ENCODE measurements at regions not wholly inside any gene's neighbourhood (a gene's known extent, or its start where the extent isn't known, plus 50 kb on each side); places are given as distances from the start of the nearest gene placed in this dataset.

DNA sequence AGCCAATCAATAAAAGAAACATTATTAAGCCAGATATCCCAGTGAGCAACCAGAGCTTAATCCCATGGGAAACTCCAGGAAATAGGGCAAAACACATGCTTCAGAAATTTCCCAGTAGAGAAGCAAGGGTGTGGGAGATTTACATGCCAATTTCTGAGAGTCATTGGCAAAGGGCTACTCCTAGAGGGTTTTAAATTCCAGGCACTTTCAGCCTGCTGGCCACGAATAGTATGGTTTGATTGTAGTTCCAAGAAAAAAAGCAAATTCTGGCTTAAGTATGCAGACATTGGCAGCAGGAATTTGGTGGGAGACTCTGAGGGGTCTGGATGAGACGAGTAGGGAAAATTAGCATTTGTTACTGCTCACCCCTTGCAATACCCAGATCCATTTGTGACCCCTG is 402.1 kb upstream of the SUCLG2 start:
- Histone ChIP-seq H3K4me1 (ENCODE audit: control insufficient read depth, low read length) (peaks cover 6% of the 10 kb centered on the region), H3K9me2 (replicated peaks; ENCODE audit: control insufficient read depth, low read length) (no peaks in the 10 kb centered on the region), H3K4me2 (ENCODE audit: low read length) (no peak overlapping the region), H3K36me3 (ENCODE audit: control insufficient read depth, low read length) (no peaks in the 10 kb centered on the region), H3K27ac (ENCODE audit: low read depth, low read length) (no peak overlapping the region), H3K79me2 (ENCODE audit: control insufficient read depth, low read length) (no peaks in the 10 kb centered on the region), H3K27me3 (ENCODE audit: control insufficient read depth, low read length) (no peaks in the 10 kb centered on the region), H3F3A (ENCODE audit: control insufficient read depth, insufficient read depth) (no peaks in the 10 kb centered on the region), H3K9me3 (ENCODE audit: control insufficient read depth, insufficient read depth, low read length) (no peaks in the 10 kb centered on the region), H3K4me3 (ENCODE audit: low read length) (no peak overlapping the region), H4K20me1 (ENCODE audit: control insufficient read depth, insufficient read depth, low read depth, low read length) (no peaks in the 10 kb centered on the region)
- TF ChIP-seq EZH2phosphoT487 (IDR thresholded peaks at IDR 0.05; ENCODE audit: borderline replicate concordance, low read length), result no peak
- TF ChIP-seq, protein P1, sequence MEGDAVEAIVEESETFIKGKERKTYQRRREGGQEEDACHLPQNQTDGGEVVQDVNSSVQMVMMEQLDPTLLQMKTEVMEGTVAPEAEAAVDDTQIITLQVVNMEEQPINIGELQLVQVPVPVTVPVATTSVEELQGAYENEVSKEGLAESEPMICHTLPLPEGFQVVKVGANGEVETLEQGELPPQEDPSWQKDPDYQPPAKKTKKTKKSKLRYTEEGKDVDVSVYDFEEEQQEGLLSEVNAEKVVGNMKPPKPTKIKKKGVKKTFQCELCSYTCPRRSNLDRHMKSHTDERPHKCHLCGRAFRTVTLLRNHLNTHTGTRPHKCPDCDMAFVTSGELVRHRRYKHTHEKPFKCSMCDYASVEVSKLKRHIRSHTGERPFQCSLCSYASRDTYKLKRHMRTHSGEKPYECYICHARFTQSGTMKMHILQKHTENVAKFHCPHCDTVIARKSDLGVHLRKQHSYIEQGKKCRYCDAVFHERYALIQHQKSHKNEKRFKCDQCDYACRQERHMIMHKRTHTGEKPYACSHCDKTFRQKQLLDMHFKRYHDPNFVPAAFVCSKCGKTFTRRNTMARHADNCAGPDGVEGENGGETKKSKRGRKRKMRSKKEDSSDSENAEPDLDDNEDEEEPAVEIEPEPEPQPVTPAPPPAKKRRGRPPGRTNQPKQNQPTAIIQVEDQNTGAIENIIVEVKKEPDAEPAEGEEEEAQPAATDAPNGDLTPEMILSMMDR (IDR thresholded peaks at IDR 0.05; ENCODE audit: low read depth, low read length, poor library complexity, severe bottlenecking), result no peak

DNA sequence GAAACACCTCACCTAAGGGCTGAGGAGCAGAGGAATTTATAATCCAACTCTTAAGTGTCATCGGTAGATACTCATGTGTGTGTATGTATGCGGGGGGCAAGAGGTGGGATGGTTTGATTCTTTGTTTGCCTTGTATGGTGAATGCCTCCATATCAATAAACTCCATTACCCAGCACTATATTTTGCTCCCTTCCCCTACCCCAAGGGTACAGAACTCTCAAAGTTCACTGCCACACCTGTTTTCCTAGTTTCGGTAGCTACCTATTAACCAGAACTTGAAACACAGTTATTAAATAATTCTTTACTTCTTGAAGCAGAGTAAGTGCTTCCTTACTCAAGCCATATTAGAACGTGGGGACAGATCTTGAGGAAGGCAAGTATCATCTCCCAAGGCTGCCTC is 400.8 kb upstream of the SUCLG2 start:
- Histone ChIP-seq H3K9me3 (ENCODE audit: control insufficient read depth, insufficient read depth, low read length) (no peaks in the 10 kb centered on the region), H3K9me2 (replicated peaks; ENCODE audit: control insufficient read depth, low read length) (no peaks in the 10 kb centered on the region), H3K27ac (ENCODE audit: low read depth, low read length) (no peak overlapping the region), H3K4me3 (ENCODE audit: low read length) (no peak overlapping the region), H3K36me3 (ENCODE audit: control insufficient read depth, low read length) (no peaks in the 10 kb centered on the region), H4K20me1 (ENCODE audit: control insufficient read depth, insufficient read depth, low read depth, low read length) (no peaks in the 10 kb centered on the region), H3K79me2 (ENCODE audit: control insufficient read depth, low read length) (no peaks in the 10 kb centered on the region), H3K4me1 (ENCODE audit: control insufficient read depth, low read length) (peaks cover 6% of the 10 kb centered on the region), H3K4me2 (ENCODE audit: low read length) (no peak overlapping the region), H3F3A (ENCODE audit: control insufficient read depth, insufficient read depth) (no peaks in the 10 kb centered on the region), H3K27me3 (ENCODE audit: control insufficient read depth, low read length) (no peaks in the 10 kb centered on the region)
- TF ChIP-seq, protein P1 (IDR thresholded peaks at IDR 0.05; ENCODE audit: low read depth, low read length, poor library complexity, severe bottlenecking), result no peak
- TF ChIP-seq EZH2phosphoT487 (IDR thresholded peaks at IDR 0.05; ENCODE audit: borderline replicate concordance, low read length), result no peak

DNA sequence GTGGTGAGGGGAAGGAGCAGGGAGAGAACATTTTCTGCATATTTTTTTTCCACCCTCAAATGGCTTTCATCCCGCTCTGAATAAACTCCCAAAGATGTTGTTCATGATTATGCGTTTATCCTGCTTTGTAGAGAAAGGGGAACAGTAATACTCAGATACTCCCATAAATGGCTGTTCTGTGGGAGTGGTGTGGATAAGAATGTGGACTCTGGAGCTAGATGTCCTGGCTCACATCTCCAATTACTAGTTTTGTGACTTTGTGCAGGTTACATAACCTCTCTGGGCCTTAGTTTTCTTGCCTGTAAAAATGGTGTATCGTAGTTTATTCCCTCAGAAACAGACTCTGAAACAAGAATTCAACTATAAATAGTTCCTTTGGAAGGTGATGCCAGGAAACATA is 395.4 kb upstream of the SUCLG2 start:
- Histone ChIP-seq H3K9me3 (ENCODE audit: control insufficient read depth, insufficient read depth, low read length) (no peaks in the 10 kb centered on the region), H3K36me3 (ENCODE audit: control insufficient read depth, low read length) (no peaks in the 10 kb centered on the region), H3K4me2 (ENCODE audit: low read length) (no peak overlapping the region), H3K27ac (ENCODE audit: low read depth, low read length) (no peak overlapping the region), H3K9me2 (replicated peaks; ENCODE audit: control insufficient read depth, low read length) (no peaks in the 10 kb centered on the region), H3K27me3 (ENCODE audit: control insufficient read depth, low read length) (no peaks in the 10 kb centered on the region), H3K79me2 (ENCODE audit: control insufficient read depth, low read length) (no peaks in the 10 kb centered on the region), H3F3A (ENCODE audit: control insufficient read depth, insufficient read depth) (no peaks in the 10 kb centered on the region), H3K4me3 (ENCODE audit: low read length) (no peak overlapping the region), H4K20me1 (ENCODE audit: control insufficient read depth, insufficient read depth, low read depth, low read length) (no peaks in the 10 kb centered on the region), H3K4me1 (ENCODE audit: control insufficient read depth, low read length) (no peaks in the 10 kb centered on the region)
- TF ChIP-seq EZH2phosphoT487 (IDR thresholded peaks at IDR 0.05; ENCODE audit: borderline replicate concordance, low read length), result no peak
- TF ChIP-seq, protein P1 (IDR thresholded peaks at IDR 0.05; ENCODE audit: low read depth, low read length, poor library complexity, severe bottlenecking), result no peak

DNA sequence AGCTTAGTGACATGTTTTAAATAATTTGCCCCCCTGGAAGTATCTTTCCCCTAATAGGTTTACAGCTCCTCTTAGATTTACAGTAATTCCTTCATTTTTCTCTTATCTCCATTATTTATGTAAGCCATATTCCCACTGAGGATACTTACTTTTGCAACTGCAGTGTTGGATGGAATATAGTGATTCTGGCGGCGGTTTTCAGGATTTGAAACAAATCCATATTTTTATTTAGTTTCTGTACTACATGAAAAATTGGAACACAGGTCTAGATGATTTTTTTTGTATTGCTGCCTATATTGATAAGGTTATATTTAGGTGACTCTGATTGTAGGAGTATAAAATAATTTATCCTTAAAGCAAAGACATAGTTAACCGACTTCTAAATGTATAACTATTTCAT is 391.6 kb upstream of the SUCLG2 start:
- H3K9me3 ChIP-seq (ENCODE audit: control insufficient read depth, insufficient read depth, low read length), result no peaks in the 10 kb centered on the region
- H3K27me3 ChIP-seq (ENCODE audit: control insufficient read depth, low read length), result no peaks in the 10 kb centered on the region
- H3K4me1 ChIP-seq (ENCODE audit: control insufficient read depth, low read length), result no peaks in the 10 kb centered on the region
- no peaks in the 10 kb centered on the region for H3K36me3 ChIP-seq (ENCODE audit: control insufficient read depth, low read length)
- no peaks in the 10 kb centered on the region for H4K20me1 ChIP-seq (ENCODE audit: control insufficient read depth, insufficient read depth, low read depth, low read length)
- H3K79me2 ChIP-seq (ENCODE audit: control insufficient read depth, low read length), result no peaks in the 10 kb centered on the region
- TF ChIP-seq, protein P1 (IDR thresholded peaks at IDR 0.05; ENCODE audit: low read depth, low read length, poor library complexity, severe bottlenecking), result no peak
- TF ChIP-seq EZH2phosphoT487 (IDR thresholded peaks at IDR 0.05; ENCODE audit: borderline replicate concordance, low read length), result no peak
- H3K27ac ChIP-seq (ENCODE audit: low read depth, low read length), result no peak overlapping the region
- no peak overlapping the region for H3K4me2 ChIP-seq (ENCODE audit: low read length)
- H3F3A ChIP-seq (ENCODE audit: control insufficient read depth, insufficient read depth), result no peaks in the 10 kb centered on the region
- H3K9me2 ChIP-seq (replicated peaks; ENCODE audit: control insufficient read depth, low read length), result no peaks in the 10 kb centered on the region
- no peak overlapping the region for H3K4me3 ChIP-seq (ENCODE audit: low read length)
